ENCODE measurements at regions not wholly inside any gene's neighbourhood (a gene's known extent, or its start where the extent isn't known, plus 50 kb on each side); places are given as distances from the start of the nearest gene placed in this dataset.

GRCh38 chr2:185082749-185083148, 484.4 kb downstream of the ZNF804A start:
- ATAC-seq, result no peak
- Histone ChIP-seq H3K4me3 (no peak overlapping the region), H3K36me3 (ENCODE audit: low read depth) (no peaks in the 10 kb centered on the region), H3K4me1 (ENCODE audit: low read depth) (no peaks in the 10 kb centered on the region), H3K9me3 (no peaks in the 10 kb centered on the region)
- intact Hi-C loops (cut with DNase I, micrococcal nuclease), result no loop called here
- TF ChIP-seq CTCF (IDR thresholded peaks at IDR 0.05), result no peak
- no peak for DNase-seq

- no peak for ATAC-seq
Measured at GRCh38 chr2:185108588-185108987, 510.3 kb downstream of the ZNF804A start.

GRCh38 chr2:185127412-185127811, 529.1 kb downstream of the ZNF804A start:
- no peaks in the 10 kb centered on the region for H3K4me1 ChIP-seq (ENCODE audit: low read depth)
- H3K4me3 ChIP-seq, result no peak overlapping the region
- TF ChIP-seq CTCF (IDR thresholded peaks at IDR 0.05), result no peak
- no peaks in the 10 kb centered on the region for H3K36me3 ChIP-seq (ENCODE audit: low read depth)
- intact Hi-C loops (cut with DNase I, micrococcal nuclease), result no loop called here
- DNase-seq (no peak), ATAC-seq (no peak)
- H3K9me3 ChIP-seq, result peaks cover 3% of the 10 kb centered on the region

More at GRCh38 chr2:185108588-185108987, 510.3 kb downstream of the ZNF804A start:
- no peaks in the 10 kb centered on the region for H3K36me3 ChIP-seq (ENCODE audit: low read depth)
- no peak for TF ChIP-seq CTCF (IDR thresholded peaks at IDR 0.05)
- H3K4me1 ChIP-seq (ENCODE audit: low read depth), result no peaks in the 10 kb centered on the region
- no peak for DNase-seq
- no peak overlapping the region for H3K4me3 ChIP-seq
- H3K9me3 ChIP-seq, result no peaks in the 10 kb centered on the region
- intact Hi-C loops (cut with DNase I, micrococcal nuclease), result no loop called here

GRCh38 chr2:185128346-185128745, 530.0 kb downstream of the ZNF804A start:
- DNase-seq, result no peak
- intact Hi-C loops (cut with DNase I, micrococcal nuclease), result no loop called here
- no peaks in the 10 kb centered on the region for H3K4me1 ChIP-seq (ENCODE audit: low read depth)
- H3K36me3 ChIP-seq (ENCODE audit: low read depth), result no peaks in the 10 kb centered on the region
- TF ChIP-seq CTCF (IDR thresholded peaks at IDR 0.05), result no peak
- no peak overlapping the region for H3K4me3 ChIP-seq
- no peak for ATAC-seq
- peaks cover 6% of the 10 kb centered on the region for H3K9me3 ChIP-seq

- Histone ChIP-seq H3K36me3 (ENCODE audit: low read depth) (no peaks in the 10 kb centered on the region), H3K9me3 (peaks cover 6% of the 10 kb centered on the region), H3K4me1 (ENCODE audit: low read depth) (no peaks in the 10 kb centered on the region), H3K4me3 (no peak overlapping the region)
- no peak for TF ChIP-seq CTCF (IDR thresholded peaks at IDR 0.05)
- intact Hi-C loops (cut with DNase I, micrococcal nuclease), result no loop called here
- no peak for DNase-seq
- ATAC-seq, result no peak
Measured at GRCh38 chr2:185128996-185129395, 530.7 kb downstream of the ZNF804A start.

- intact Hi-C loops (cut with DNase I, micrococcal nuclease), result no loop called here
- Histone ChIP-seq H3K36me3 (ENCODE audit: low read depth) (no peaks in the 10 kb centered on the region), H3K9me3 (peaks cover 6% of the 10 kb centered on the region), H3K4me3 (no peak overlapping the region), H3K4me1 (ENCODE audit: low read depth) (no peaks in the 10 kb centered on the region)
- no peak for TF ChIP-seq CTCF (IDR thresholded peaks at IDR 0.05)
- no peak for ATAC-seq
- no peak for DNase-seq
Measured at GRCh38 chr2:185130685-185131084, 532.4 kb downstream of the ZNF804A start.
